Kidney epithelial cell (primary cell): ENCODE measurements at regions not wholly inside any gene's neighbourhood (a gene's known extent, or its start where the extent isn't known, plus 50 kb on each side); places are given as distances from the start of the nearest gene placed in this dataset.
"Not testable (repeated sequence)": the region's sequence is repeated elsewhere in the genome, so short reads cannot be mapped to it uniquely, and the experiment has no call there.

Source experiments
- DNase-seq: peaks from one replicate; pipeline ENCODE4 v3.0.0-alpha.2; 2010; ENCODE audit warnings: low read depth
- H3K27me3 ChIP-seq: 2 replicates; pipeline ENCODE4 v1.6.0; 2011; ENCODE audit warnings: low read length; ENCODE audit not compliant: control insufficient read depth, insufficient read depth
- H3K36me3 ChIP-seq: 2 replicates; pipeline ENCODE4 v1.5.1; 2011; ENCODE audit warnings: low read length; ENCODE audit not compliant: control insufficient read depth, insufficient read depth
- H3K4me3 ChIP-seq: 2 replicates; pipeline ENCODE4 v1.5.1; 2011; ENCODE audit warnings: low read depth, mild to moderate bottlenecking, control low read depth, low read length
- CTCF ChIP-seq: IDR thresholded peaks from 2 replicates; pipeline ENCODE4 v1.5.1; 2011; ENCODE audit warnings: mild to moderate bottlenecking, moderate library complexity, low read length, control low read depth, inconsistent platforms; ENCODE audit not compliant: insufficient read depth, poor library complexity, severe bottlenecking

GRCh38 chr9:42798571-42798970, 615.1 kb downstream of the SPATA31A6 start:
- peak; percentile 1 for TF ChIP-seq CTCF
- not testable (repeated sequence) for H3K4me3 ChIP-seq, H3K36me3 ChIP-seq, DNase-seq, H3K27me3 ChIP-seq

DNA sequence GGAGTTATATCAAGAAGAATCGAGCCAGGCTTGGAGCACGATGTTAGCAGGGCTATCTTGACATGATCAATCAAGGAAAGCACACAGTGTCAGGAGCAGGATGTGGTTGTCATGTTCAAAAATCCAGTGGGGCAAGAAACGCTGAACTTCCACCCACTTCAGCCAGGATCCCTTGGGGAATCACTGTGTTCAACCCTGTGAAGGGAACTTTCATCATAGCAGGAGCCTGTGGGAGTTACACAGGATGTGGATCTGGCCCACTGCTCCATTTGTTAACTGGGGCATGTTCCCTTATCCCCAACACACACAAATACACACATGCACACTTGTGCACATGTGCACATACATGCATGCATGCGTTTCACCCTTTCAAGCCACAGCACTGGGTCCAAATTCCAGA, 619.3 kb downstream of the SPATA31A6 start:
- not testable (repeated sequence) for H3K27me3 ChIP-seq, H3K36me3 ChIP-seq, H3K4me3 ChIP-seq, DNase-seq

GRCh38 chr9:42806674-42807073, 623.2 kb downstream of the SPATA31A6 start:
- not testable (repeated sequence) for DNase-seq, H3K27me3 ChIP-seq, H3K36me3 ChIP-seq, H3K4me3 ChIP-seq

DNA sequence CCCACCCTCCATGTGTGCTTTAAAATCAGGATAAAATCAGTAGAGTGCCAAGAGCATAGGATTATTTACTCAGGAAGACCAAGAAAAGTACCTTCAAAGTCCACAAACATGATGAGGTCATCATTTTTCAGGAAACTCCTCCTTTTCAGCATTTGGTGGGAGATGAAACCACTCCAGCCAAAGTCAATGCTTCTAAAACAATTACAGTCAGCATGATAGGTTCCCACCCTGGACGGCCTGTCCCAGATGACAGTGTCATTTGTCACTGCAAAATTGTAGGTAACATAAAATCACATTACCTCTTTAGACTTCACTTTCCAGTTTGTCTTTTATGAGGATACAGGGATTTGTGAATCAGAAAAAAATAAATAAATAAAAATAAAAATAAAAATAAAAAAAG, 638.0 kb downstream of the SPATA31A6 start:
- not testable (repeated sequence) for DNase-seq

GRCh38 chr9:42848156-42848555, 664.7 kb downstream of the SPATA31A6 start:
- H3K4me3 ChIP-seq, DNase-seq, H3K36me3 ChIP-seq, H3K27me3 ChIP-seq: not testable (repeated sequence)

More for the DNA sequence above, 638.0 kb downstream of the SPATA31A6 start:
- H3K4me3 ChIP-seq, H3K27me3 ChIP-seq, H3K36me3 ChIP-seq: not testable (repeated sequence)

GRCh38 chr9:42850896-42851693, 667.6 kb downstream of the SPATA31A6 start:
- not testable (repeated sequence) for H3K27me3 ChIP-seq, DNase-seq, H3K36me3 ChIP-seq, H3K4me3 ChIP-seq

DNA sequence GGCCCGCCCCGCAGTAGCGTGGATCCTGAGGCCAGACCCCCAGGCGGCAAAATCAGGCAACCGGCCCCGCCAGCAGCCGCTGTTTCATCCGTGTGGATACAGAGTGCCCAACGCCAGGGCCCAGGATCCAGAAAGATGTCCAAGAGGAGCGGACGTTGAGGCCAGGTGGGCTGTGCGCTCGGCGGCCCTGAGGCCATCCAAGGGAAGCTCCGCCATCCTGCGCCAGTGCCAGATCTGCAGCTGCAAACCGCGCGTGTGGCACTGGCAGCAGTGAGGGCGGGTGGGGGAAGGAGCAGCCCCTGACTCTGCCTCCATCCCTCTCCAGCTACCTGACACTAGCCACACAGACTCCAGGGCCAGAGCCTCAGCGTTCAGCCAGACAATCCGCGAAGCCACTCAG, 668.2 kb downstream of the SPATA31A6 start:
- not testable (repeated sequence) for H3K4me3 ChIP-seq, H3K27me3 ChIP-seq, H3K36me3 ChIP-seq, DNase-seq

DNA sequence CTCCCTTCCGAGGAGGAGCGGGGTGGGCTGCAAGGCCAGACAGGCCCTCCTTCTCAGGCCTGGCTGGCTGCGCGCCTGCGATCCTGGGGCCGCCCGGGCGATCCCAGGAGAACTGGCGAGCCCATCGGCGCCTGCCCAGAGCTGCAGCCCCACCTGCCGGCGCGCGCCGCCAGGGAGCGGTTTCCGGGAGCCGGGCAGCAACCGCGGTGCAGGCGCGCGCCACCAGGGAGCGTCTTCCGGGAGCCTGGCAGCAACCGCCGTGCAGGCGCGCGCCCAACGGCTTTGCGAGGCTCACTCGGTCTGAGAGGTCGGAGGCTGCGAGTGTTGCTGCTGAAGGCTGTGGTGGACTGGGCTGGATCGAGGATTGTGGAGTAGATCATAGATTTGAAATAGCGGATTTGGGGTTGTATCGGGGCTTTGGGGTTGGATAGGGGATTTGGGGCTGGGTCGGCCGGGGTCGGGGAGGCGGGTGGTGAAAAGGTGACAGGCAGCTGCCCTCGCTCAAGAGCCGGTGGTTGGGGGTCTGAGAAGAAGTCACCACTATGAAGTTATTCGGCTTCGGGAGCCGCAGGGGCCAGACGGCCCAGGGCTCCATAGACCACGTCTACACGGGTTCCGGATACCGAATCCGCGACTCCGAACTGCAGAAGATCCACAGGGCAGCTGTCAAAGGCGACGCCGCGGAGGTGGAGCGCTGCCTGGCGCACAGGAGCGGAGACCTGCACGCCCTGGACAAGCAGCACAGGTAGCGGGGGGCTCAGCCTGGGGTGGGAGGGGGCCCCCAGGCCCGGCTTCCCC, 668.9 kb downstream of the SPATA31A6 start:
- H3K27me3 ChIP-seq, H3K36me3 ChIP-seq, DNase-seq: not testable (repeated sequence)
- H3K4me3 ChIP-seq: peak overlapping the region; percentile 24

GRCh38 chr9:42860133-42860532, 676.7 kb downstream of the SPATA31A6 start:
- H3K27me3 ChIP-seq, H3K36me3 ChIP-seq, DNase-seq, H3K4me3 ChIP-seq: not testable (repeated sequence)

- not testable (repeated sequence) for DNase-seq, H3K4me3 ChIP-seq, H3K36me3 ChIP-seq, H3K27me3 ChIP-seq
Measured at GRCh38 chr9:42862465-42862864, 679.0 kb downstream of the SPATA31A6 start.
